Thymus (tissue), 11 donors: ENCODE measurements at regions not wholly inside any gene's neighbourhood (a gene's known extent, or its start where the extent isn't known, plus 50 kb on each side); places are given as distances from the start of the nearest gene placed in this dataset.
"Not testable (repeated sequence)": the region's sequence is repeated elsewhere in the genome, so short reads cannot be mapped to it uniquely, and the experiment has no call there.

Experiments
- DNase-seq, 9 donors: peaks; one replicate each; pipeline ENCODE4 v3.0.0-alpha.2; 2013; ENCODE audit warnings: low spot score in 9 of 9, low read depth in 6 of 9, missing footprints in 1 of 9
- H3K27ac ChIP-seq, 2 donors: one replicate each; pipeline ENCODE4 v1.5.1; 2013; ENCODE audit warnings: control low read depth in 1 of 2, low read depth in 1 of 2, low read length in 1 of 2, mild to moderate bottlenecking in 1 of 2, moderate library complexity in 1 of 2
- H3K27me3 ChIP-seq, 2 donors: one replicate each; pipeline ENCODE4 v1.5.1; 2013; ENCODE audit warnings: low read length in 1 of 2; ENCODE audit not compliant: control insufficient read depth in 2 of 2, insufficient read depth in 1 of 2
- H3K36me3 ChIP-seq, 2 donors: one replicate each; pipeline ENCODE4 v1.5.1; 2013; ENCODE audit warnings: low read length in 1 of 2, mild to moderate bottlenecking in 1 of 2, moderate library complexity in 1 of 2; ENCODE audit not compliant: control insufficient read depth in 2 of 2, insufficient read depth in 2 of 2
- H3K4me1 ChIP-seq, 2 donors: one replicate each; pipeline ENCODE4 v1.5.1; 2013; ENCODE audit warnings: low read length in 2 of 2; ENCODE audit not compliant: control insufficient read depth in 2 of 2, insufficient read depth in 2 of 2
- H3K4me3 ChIP-seq, 2 donors: one replicate each; pipeline ENCODE4 v1.5.1; 2013; ENCODE audit warnings: low read length in 2 of 2, control low read depth in 1 of 2, mild to moderate bottlenecking in 1 of 2
- H3K9me3 ChIP-seq, 2 donors: one replicate each; pipeline ENCODE4 v1.5.1; 2013; ENCODE audit warnings: low read length in 1 of 2, mild to moderate bottlenecking in 1 of 2; ENCODE audit not compliant: control insufficient read depth in 2 of 2, insufficient read depth in 1 of 2
- WGBS: extraction: QIAGEN DNeasy Blood & Tissue Kit; methylation state at CpG from one replicate; pipeline ENCODE4 v1.1.7; 2013; 5-methylcytosine and 5-hydroxymethylcytosine counted together
- donor health status: healthy.

DNA sequence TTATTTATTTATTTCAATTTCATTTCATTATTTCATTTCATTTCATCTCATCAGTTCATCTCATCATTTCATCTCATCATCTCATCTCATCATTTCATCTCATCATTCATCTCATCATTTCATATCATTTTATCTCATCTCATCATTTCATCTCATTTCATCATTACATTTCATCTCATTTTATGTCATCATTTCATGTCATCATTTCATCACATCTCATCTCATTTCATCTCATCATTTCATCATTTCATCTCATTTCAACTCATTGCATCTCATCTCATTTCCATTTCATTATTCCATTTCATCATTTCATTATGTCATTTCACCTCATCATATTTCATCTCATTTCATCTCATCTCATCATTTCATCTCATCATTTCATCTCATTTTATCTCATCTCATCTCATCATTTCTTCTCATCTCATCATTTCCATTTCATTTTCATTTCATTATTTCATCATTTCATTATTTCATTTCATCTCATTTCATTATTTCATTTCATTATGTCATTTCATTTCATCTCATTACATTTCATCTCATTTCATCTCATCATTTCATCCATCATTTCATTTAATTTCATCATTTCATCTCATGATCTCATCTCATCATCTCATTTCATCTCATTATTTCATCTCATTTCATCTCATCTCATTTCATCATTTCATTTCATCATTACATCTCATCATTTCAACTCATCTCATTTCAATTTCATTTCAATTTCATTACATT is 2868.6 kb downstream of the RPIA start:
- not testable (repeated sequence) for DNase-seq, H3K36me3 ChIP-seq, H3K27ac ChIP-seq, H3K4me3 ChIP-seq, H3K4me1 ChIP-seq, H3K9me3 ChIP-seq, H3K27me3 ChIP-seq

DNA sequence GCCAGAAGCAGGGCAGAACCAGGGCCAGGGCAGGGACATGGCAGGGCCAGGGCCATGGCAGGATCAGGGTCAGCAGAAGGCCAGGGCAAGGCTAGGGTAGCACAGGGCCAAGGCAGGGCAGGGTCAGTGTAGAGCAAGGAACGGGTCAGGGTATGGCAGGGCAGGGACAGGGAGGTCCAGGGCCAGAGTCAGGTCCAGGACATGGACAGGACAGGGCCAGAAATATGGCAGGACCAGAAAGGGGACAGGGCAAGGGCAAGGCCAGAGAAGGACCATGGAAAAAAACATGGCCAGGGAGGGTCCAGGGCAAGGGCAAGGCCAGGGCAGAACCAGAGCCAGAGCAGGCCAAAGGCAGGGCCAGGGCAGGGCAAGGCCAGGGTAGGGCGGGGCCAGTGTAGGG is 2870.7 kb downstream of the RPIA start:
- H3K27ac ChIP-seq, H3K4me1 ChIP-seq, H3K4me3 ChIP-seq, H3K36me3 ChIP-seq, H3K27me3 ChIP-seq, DNase-seq, H3K9me3 ChIP-seq: not testable (repeated sequence)
- 92% methylated on average over 1 of the region's 2 CpGs for WGBS

DNA sequence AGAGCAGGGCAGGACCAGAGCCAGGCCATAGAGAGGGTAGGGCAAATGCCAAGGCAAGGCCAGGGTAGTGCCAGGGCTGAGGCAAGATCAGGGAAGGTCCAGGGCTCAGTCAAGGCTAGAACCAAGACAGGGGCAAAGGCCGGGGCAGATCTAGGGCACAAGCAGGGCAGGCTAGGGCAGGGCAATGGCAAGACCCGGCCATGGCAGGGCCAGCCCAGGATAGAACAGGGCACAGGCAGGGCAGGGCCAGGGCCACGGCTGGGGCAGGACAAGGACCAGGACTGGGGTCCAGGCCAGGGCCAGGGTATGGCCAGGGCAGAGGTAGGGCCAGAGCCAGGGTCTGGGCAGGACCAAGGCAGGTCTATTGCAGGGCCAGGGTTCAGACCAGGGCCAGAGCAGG is 2873.2 kb downstream of the RPIA start:
- H3K4me1 ChIP-seq, H3K36me3 ChIP-seq, H3K27ac ChIP-seq, H3K4me3 ChIP-seq, H3K27me3 ChIP-seq, DNase-seq, H3K9me3 ChIP-seq: not testable (repeated sequence)
- WGBS, result 91% methylated on average over 3 of the region's 3 CpGs

DNA sequence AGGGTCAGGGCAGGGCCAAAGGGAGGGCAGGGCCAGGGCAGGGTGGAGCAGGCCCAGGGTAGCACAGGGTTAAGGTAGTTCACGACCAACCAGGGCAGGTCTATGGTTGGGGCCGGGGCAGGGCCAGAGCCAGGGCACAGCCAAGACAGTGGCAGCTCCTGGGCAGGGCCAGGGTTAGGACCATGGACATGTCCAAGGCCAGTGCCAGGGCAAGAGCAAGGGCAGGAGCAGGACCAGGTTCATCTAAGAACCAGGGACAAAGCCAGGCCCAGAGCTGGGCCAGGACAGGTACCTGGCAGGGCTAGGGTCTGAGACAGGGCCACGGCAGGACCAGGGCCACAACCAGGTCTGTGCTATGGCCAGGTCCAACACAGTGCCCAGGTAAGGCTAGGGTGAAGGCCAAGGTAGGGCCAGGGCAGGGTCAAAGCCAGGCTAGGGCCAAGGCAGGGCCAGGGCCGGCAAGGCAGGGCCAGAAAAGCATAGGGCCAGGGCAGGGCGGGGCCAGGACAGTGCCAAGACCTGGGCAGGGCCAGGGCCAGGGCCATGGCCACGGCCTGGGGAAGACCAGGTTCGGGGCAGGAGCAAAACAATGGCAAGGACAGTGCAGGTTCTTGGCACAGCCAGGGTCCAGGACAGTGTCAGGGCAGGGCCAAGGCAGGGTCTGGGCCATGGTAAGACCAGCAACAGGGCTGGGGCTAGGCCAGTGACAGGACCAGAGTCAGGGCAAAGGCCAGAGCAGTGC is 2874.4 kb downstream of the RPIA start:
- H3K27me3 ChIP-seq, H3K4me3 ChIP-seq, H3K9me3 ChIP-seq, H3K27ac ChIP-seq, H3K4me1 ChIP-seq, H3K36me3 ChIP-seq, DNase-seq: not testable (repeated sequence)
- 83% methylated on average over 3 of the region's 7 CpGs for WGBS

DNA sequence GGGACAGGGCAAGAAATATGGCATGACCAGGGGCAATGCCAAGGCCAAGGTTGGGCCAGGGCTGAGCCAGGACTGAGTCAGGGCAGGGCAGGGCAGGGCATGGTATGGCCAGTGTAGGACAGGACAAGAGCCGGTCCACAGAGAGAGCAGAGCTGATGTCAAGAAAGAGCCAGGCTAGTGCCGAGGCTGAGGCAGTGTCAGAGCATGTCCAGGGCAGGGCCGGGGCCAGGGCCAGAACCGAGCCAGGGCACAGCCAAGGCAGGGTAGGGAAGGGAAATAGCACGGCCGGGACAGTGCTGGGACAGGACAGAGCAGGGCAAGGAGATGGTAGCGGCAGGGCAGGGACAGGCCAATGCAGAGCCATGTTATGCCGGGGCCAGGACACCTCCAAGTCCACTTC is 2875.1 kb downstream of the RPIA start:
- not testable (repeated sequence) for H3K4me1 ChIP-seq, H3K27ac ChIP-seq, H3K4me3 ChIP-seq, H3K9me3 ChIP-seq, H3K36me3 ChIP-seq, DNase-seq, H3K27me3 ChIP-seq
- 95% methylated on average over 8 of the region's 8 CpGs for WGBS

DNA sequence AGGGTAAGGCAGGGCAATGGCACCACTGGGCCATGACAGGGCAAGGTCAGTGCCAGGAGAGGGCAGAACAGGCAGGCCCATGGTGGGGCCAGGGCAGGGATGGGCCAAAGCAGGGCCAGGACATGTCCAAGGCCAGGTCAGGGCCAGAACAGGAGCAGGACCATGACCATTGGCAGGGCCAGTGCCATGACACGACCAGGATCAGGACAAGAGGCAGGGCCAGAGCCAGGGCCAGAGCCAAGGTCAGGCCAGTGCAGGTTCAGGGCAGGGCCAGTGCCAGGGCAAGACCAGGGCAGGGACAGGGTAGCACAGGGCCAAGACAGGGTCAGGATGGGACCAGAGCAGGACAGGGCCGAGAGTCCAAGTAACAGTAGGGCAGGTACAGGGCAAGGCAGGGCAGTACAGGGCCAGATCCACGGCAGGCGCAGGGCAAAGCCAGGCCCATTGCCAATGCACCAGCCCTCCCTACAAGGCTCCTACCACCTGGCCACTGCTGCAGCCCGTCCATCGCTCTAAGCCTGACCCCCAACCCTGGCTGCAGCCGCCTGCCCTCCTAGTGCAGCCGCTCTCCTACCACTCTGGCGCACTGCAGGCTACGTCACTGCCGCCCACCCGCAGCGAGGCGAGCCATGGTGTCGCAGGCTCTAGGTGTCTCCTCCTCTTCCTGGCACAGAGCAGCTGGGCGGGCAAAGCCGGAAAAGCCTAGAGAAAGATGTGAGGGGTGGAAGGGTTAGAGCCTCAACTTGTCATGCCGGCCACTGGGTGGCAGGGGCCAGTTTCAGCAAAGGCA is 2876.3 kb downstream of the RPIA start:
- H3K9me3 ChIP-seq, DNase-seq, H3K36me3 ChIP-seq, H3K27me3 ChIP-seq, H3K4me3 ChIP-seq, H3K27ac ChIP-seq, H3K4me1 ChIP-seq: not testable (repeated sequence)
- WGBS, result 87% methylated on average over 15 of the region's 18 CpGs

DNA sequence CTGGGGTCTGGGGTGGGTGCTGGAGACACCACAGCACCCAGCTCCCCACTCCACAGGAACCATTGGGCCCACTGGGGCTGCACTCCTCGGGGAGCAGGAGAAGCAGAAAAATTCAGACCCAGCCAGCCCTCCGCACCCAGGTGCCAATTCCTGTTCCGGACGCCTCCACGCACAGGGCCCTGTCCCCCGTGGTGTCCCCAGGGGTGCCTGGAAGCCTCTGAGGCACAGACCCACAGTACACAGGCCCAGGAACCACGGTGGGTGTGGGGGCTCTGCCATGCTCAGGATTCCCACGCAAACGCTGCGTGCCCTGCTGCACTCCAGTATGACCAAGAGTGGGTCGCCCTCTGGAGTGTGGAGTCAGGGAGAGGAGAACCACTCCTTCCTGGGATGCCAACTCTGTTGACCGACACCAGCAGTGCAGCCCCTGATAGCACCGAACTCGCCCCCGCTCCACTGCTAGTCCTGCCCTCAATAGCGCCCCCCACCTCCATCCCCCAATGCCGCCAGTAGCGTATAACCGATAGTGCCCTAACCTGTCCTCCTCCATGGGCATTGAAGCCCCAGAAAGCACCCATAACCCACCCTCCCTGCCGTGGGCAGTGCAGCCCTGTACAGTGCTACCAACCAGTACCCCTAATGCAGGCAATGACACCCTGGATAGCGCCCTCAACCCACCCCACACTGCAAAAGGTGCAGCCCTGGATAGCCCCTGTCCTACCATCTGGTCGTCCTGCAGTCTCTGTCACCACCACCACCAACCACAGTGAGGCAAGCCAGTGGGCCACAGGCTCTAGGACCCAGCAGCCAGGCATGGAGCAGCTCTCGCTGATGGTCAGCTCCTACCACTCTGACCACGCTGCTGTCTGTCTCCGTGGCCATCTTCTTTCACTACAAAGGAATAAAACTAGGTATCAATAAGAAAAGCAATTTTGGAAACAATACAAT is 2877.2 kb downstream of the RPIA start:
- H3K4me3 ChIP-seq, DNase-seq, H3K27me3 ChIP-seq, H3K9me3 ChIP-seq, H3K27ac ChIP-seq, H3K36me3 ChIP-seq, H3K4me1 ChIP-seq: not testable (repeated sequence)
- 90% methylated on average over 21 of the region's 25 CpGs for WGBS

DNA sequence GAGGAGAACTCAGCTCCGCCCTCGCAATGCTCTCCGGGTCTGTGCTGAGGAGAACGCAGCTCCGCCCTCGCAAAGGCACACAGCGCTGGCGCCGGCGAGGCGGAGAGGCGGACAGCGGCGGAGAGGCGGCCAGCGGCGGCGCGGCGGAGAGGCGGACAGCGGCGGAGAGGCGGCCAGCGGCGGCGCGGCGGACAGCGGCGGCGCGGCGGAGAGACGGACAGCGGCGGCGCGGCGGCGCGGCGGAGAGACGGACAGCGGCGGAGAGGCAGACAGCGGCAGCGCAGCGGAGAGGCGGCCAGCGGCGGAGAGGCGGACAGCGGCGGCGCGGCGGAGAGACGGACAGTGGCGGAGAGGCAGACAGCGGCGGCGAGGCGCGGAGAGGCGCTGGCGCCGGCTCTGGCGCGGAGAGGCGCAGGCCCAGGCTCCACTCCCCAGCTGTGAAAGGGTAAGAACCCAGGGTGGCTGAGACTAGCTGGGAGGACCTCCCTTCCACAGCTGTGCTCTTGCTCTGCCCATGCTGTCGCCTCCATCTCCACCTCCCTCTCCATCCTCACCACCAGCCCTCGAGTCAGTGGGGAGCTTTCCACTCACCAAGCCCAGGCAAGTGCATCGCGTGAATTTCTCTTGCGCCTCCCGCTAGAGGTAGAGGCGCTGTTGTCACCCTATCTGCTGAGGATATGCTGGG is 2879.9 kb downstream of the RPIA start:
- not testable (repeated sequence) for DNase-seq, H3K27ac ChIP-seq, H3K4me1 ChIP-seq, H3K36me3 ChIP-seq, H3K27me3 ChIP-seq, H3K4me3 ChIP-seq, H3K9me3 ChIP-seq
- WGBS, result 85% methylated on average over 78 of the region's 78 CpGs
